ENCODE measurements at regions not wholly inside any gene's neighbourhood (a gene's known extent, or its start where the extent isn't known, plus 50 kb on each side); places are given as distances from the start of the nearest gene placed in this dataset.
A peak's percentile ranks its signal among the peaks of the same experiment; 100 is the strongest.
"Not testable (repeated sequence)": the region's sequence is repeated elsewhere in the genome, so short reads cannot be mapped to it uniquely, and the experiment has no call there.

GRCh38 chr5:173413471-173413982 is 85.3 kb upstream of the STC2 start:
- DNase-seq: no peak

GRCh38 chr5:173412566-173412965 is 84.4 kb upstream of the STC2 start:
- no peak for DNase-seq

- no peak for DNase-seq
Measured at GRCh38 chr5:173411791-173412555, 83.8 kb upstream of the STC2 start.

GRCh38 chr5:173410459-173411233 is 82.4 kb upstream of the STC2 start:
- no peak for DNase-seq

GRCh38 chr5:173408946-173409345 is 80.7 kb upstream of the STC2 start:
- no peak for DNase-seq

GRCh38 chr5:173399851-173400250 is 71.6 kb upstream of the STC2 start:
- DNase-seq: no peak

GRCh38 chr5:173397516-173397915 is 69.3 kb upstream of the STC2 start:
- no peak for DNase-seq

GRCh38 chr5:173396311-173396993 is 68.2 kb upstream of the STC2 start:
- DNase-seq: no peak

- DNase-seq: no peak
Measured at GRCh38 chr5:173395933-173396308, 67.7 kb upstream of the STC2 start.

- DNase-seq: peak; percentile 40
Measured at GRCh38 chr5:173395257-173395932, 67.2 kb upstream of the STC2 start.

- no peak for DNase-seq
Measured at GRCh38 chr5:173394701-173395100, 66.5 kb upstream of the STC2 start.

GRCh38 chr5:173392172-173392571 is 64.0 kb upstream of the STC2 start:
- DNase-seq: no peak

- no peak for DNase-seq
Measured at GRCh38 chr5:173391031-173391430, 62.8 kb upstream of the STC2 start.

GRCh38 chr5:173387293-173387692 is 59.1 kb upstream of the STC2 start:
- not testable (repeated sequence) for DNase-seq

GRCh38 chr5:173385832-173386360 is 57.7 kb upstream of the STC2 start:
- no peak for DNase-seq

- no peak for DNase-seq
Measured at GRCh38 chr5:173383711-173384110, 55.5 kb upstream of the STC2 start.

GRCh38 chr5:173378727-173379126 is 50.5 kb upstream of the STC2 start:
- no peak for DNase-seq

Measured in GOT3 (cell line).